ENCODE measurements at regions not wholly inside any gene's neighbourhood (a gene's known extent, or its start where the extent isn't known, plus 50 kb on each side); places are given as distances from the start of the nearest gene placed in this dataset.

DNA sequence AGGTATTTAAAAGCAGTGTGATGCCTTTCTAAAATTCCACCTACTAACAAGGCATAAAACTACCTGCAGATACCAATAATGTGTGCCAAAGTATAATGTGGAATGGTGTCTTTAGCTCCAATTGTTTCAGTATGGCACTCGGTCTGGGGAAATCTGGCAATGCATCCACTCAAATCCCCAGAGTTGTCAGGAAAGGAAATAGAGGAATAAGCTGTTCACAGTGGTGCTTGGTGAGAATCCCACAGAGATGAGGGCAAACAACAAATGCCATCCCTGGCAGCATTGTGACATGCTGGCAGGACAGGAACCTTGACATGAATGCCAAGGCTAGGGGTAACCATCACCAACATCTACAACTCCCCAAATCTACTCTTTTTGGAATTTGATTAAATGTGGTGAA is 240.7 kb downstream of the BARHL2 start:
- DNase-seq (ENCODE audit: low spot score in 2 of 2) (no peak), ATAC-seq (replicated peaks; ENCODE audit: extremely low read depth, poor library complexity, severe bottlenecking) (no peak)
- H3K36me3 Mint-ChIP-seq (ENCODE audit: insufficient read depth), result no peaks in the 10 kb centered on the region
- no peaks in the 10 kb centered on the region for H3K27me3 Mint-ChIP-seq
- no peaks in the 10 kb centered on the region for H3K4me1 Mint-ChIP-seq
- H3K9me3 Mint-ChIP-seq, result no peaks in the 10 kb centered on the region
- H3K27ac Mint-ChIP-seq (ENCODE audit: low read depth), result no peak overlapping the region
- no peak overlapping the region for H3K4me3 Mint-ChIP-seq

DNA sequence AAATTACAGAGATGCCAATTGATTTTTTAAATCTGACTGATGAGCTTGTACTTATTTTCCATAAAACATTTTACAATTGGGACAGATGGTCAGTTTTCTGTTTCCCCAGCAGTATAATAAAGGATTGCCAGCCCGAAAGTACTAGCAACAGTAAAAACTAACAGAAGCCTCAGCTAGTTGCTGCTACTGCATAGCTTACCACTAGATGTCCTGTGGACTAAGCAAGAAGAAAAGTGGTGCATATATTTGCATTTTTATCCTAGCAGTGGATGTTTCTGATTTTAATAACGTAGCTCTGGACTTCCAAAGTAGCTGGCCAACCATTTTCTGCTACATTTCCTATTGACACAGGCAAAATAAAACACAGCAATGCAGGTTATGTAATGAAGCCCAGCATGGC is 241.5 kb downstream of the BARHL2 start:
- no peaks in the 10 kb centered on the region for H3K4me1 Mint-ChIP-seq
- no peaks in the 10 kb centered on the region for H3K9me3 Mint-ChIP-seq
- no peak overlapping the region for H3K4me3 Mint-ChIP-seq
- no peaks in the 10 kb centered on the region for H3K27me3 Mint-ChIP-seq
- DNase-seq (ENCODE audit: low spot score in 2 of 2), result no peak
- H3K27ac Mint-ChIP-seq (ENCODE audit: low read depth), result no peak overlapping the region
- no peaks in the 10 kb centered on the region for H3K36me3 Mint-ChIP-seq (ENCODE audit: insufficient read depth)
- ATAC-seq (replicated peaks; ENCODE audit: extremely low read depth, poor library complexity, severe bottlenecking), result no peak

DNA sequence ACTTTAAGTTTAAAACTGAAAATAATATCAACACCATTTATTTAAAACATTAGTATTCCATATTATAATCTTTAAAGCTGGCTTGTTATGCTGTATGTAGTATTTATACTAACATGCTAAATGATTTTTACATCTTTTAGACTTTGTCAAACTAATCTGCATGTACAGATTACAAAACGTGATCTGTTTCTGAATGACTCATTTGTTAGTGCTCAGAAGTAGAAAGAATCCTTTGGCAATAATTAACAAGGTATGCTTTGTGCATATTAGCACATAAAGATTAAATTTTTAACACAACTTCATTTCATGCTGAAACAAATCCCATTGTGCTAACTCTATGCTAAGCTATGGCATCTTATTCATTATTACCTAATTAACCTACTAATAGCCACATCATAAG is 242.4 kb downstream of the BARHL2 start:
- no peaks in the 10 kb centered on the region for H3K4me1 Mint-ChIP-seq
- ATAC-seq (replicated peaks; ENCODE audit: extremely low read depth, poor library complexity, severe bottlenecking), result no peak
- H3K36me3 Mint-ChIP-seq (ENCODE audit: insufficient read depth), result no peaks in the 10 kb centered on the region
- H3K27me3 Mint-ChIP-seq, result no peaks in the 10 kb centered on the region
- no peak for DNase-seq (ENCODE audit: low spot score in 2 of 2)
- no peak overlapping the region for H3K27ac Mint-ChIP-seq (ENCODE audit: low read depth)
- no peaks in the 10 kb centered on the region for H3K9me3 Mint-ChIP-seq
- H3K4me3 Mint-ChIP-seq, result no peak overlapping the region

- H3K27me3 Mint-ChIP-seq, result no peaks in the 10 kb centered on the region
- no peaks in the 10 kb centered on the region for H3K4me1 Mint-ChIP-seq
- no peak overlapping the region for H3K4me3 Mint-ChIP-seq
- ATAC-seq (replicated peaks; ENCODE audit: extremely low read depth, poor library complexity, severe bottlenecking), result no peak
- H3K27ac Mint-ChIP-seq (ENCODE audit: low read depth), result no peak overlapping the region
- DNase-seq (ENCODE audit: low spot score in 2 of 2), result no peak
- no peaks in the 10 kb centered on the region for H3K36me3 Mint-ChIP-seq (ENCODE audit: insufficient read depth)
- no peaks in the 10 kb centered on the region for H3K9me3 Mint-ChIP-seq
These were observed 242.9 kb downstream of the BARHL2 start for GRCh38 chr1:90474158-90474557.

GRCh38 chr1:90472775-90473174 is 244.3 kb downstream of the BARHL2 start:
- ATAC-seq (replicated peaks; ENCODE audit: extremely low read depth, poor library complexity, severe bottlenecking), result no peak
- no peak for DNase-seq (ENCODE audit: low spot score in 2 of 2)
- Mint-ChIP-seq H3K9me3 (no peaks in the 10 kb centered on the region), H3K27ac (ENCODE audit: low read depth) (no peak overlapping the region), H3K4me1 (no peaks in the 10 kb centered on the region), H3K36me3 (ENCODE audit: insufficient read depth) (no peaks in the 10 kb centered on the region), H3K4me3 (no peak overlapping the region), H3K27me3 (no peaks in the 10 kb centered on the region)

DNA sequence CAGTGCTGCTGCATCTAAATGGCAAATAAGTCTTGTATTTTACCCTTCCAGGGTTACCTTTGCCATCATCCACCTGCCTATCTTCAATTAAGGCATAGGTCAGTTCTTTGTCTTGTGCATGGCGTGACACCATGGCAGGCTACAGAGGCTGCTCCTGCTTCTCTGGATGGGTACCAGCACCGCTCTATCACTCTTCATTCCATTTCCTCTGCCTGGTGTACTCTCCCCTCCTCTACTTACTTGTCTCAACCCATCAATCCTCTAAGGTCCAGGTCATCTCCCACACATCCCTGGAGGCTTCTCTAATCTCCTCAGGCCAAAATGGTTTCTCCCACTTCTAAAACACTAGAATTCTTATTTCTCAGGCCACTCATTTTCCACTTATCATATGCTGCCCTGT is 257.5 kb downstream of the BARHL2 start:
- DNase-seq (ENCODE audit: low spot score in 2 of 2), result no peak
- no peak overlapping the region for H3K27ac Mint-ChIP-seq (ENCODE audit: low read depth)
- no peaks in the 10 kb centered on the region for H3K9me3 Mint-ChIP-seq
- no peaks in the 10 kb centered on the region for H3K27me3 Mint-ChIP-seq
- no peaks in the 10 kb centered on the region for H3K36me3 Mint-ChIP-seq (ENCODE audit: insufficient read depth)
- no peak overlapping the region for H3K4me3 Mint-ChIP-seq
- no peaks in the 10 kb centered on the region for H3K4me1 Mint-ChIP-seq
- no peak for ATAC-seq (replicated peaks; ENCODE audit: extremely low read depth, poor library complexity, severe bottlenecking)

DNA sequence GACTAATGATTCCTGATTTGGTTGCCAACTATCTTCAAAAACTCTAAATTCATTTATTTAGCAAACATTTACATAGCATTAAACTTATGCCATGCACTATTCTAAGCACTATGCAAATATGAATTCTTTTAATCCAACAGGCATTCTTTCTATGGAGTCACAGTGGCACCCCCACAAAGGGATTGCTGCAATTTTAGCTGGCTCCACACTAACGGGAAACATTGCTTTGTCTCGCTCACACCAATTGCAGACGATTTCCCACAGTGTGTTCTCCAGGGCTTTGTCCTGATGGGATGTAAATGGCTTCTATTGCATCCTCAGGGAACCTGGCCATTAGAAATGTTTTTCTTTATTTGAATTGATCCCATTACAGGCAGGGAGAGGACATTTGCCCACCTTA is 259.1 kb downstream of the BARHL2 start:
- Mint-ChIP-seq H3K4me3 (no peak overlapping the region), H3K4me1 (no peaks in the 10 kb centered on the region), H3K27ac (ENCODE audit: low read depth) (no peak overlapping the region), H3K27me3 (no peaks in the 10 kb centered on the region), H3K9me3 (no peaks in the 10 kb centered on the region), H3K36me3 (ENCODE audit: insufficient read depth) (no peaks in the 10 kb centered on the region)
- ATAC-seq (replicated peaks; ENCODE audit: extremely low read depth, poor library complexity, severe bottlenecking) (no peak), DNase-seq (ENCODE audit: low spot score in 2 of 2) (no peak)

- H3K4me1 Mint-ChIP-seq, result no peaks in the 10 kb centered on the region
- no peak overlapping the region for H3K4me3 Mint-ChIP-seq
- no peaks in the 10 kb centered on the region for H3K36me3 Mint-ChIP-seq (ENCODE audit: insufficient read depth)
- no peaks in the 10 kb centered on the region for H3K27me3 Mint-ChIP-seq
- H3K27ac Mint-ChIP-seq (ENCODE audit: low read depth), result no peak overlapping the region
- no peaks in the 10 kb centered on the region for H3K9me3 Mint-ChIP-seq
- DNase-seq (ENCODE audit: low spot score in 2 of 2), result no peak
- no peak for ATAC-seq (replicated peaks; ENCODE audit: extremely low read depth, poor library complexity, severe bottlenecking)
These were observed 264.6 kb downstream of the BARHL2 start for GRCh38 chr1:90452491-90452890.

DNA sequence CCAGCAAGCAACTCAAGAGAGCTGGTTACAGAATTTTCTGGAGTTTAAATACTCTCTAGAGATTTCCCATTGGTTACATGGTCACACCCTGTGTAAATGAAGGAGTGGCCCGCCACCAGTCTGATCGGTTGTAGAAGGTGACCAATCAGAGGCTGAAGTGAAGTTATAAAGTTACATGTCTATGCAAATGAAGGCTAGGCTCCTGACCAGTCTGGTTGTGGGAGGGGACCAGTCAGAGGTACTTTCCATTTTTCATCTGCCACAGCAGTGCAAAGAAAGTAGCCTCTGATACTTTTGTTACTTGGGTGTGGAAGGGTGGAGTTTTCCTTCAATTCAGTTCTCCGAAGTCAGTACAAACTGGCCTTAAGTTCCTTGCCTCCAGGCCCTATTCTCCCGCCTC is 273.7 kb downstream of the BARHL2 start:
- no peaks in the 10 kb centered on the region for H3K36me3 Mint-ChIP-seq (ENCODE audit: insufficient read depth)
- no peak overlapping the region for H3K27ac Mint-ChIP-seq (ENCODE audit: low read depth)
- H3K9me3 Mint-ChIP-seq, result no peaks in the 10 kb centered on the region
- H3K4me3 Mint-ChIP-seq, result no peak overlapping the region
- no peaks in the 10 kb centered on the region for H3K4me1 Mint-ChIP-seq
- ATAC-seq (replicated peaks; ENCODE audit: extremely low read depth, poor library complexity, severe bottlenecking) (no peak), DNase-seq (ENCODE audit: low spot score in 2 of 2) (no peak)
- H3K27me3 Mint-ChIP-seq, result no peaks in the 10 kb centered on the region

DNA sequence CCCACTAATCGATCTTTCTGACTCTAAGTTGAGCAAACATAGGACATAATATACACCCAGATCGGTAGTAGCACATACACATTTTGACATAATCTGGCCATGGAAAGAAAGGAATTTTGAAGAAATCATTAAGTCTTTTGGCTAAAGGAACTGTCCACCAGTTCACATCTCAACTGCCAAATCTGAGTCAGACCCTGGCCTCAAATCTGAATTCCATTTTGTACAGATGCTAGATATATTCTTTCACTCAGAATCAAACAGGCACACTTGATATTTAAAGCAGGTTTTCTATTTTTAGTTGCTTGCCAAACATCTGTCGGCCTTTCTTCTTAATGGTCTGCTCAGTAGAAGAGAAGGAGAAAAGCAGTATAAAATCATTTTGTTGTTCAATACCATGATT is 281.8 kb downstream of the BARHL2 start:
- ATAC-seq (replicated peaks; ENCODE audit: extremely low read depth, poor library complexity, severe bottlenecking) (no peak), DNase-seq (ENCODE audit: low spot score in 2 of 2) (no peak)
- Mint-ChIP-seq H3K36me3 (ENCODE audit: insufficient read depth) (peaks cover 2% of the 10 kb centered on the region), H3K9me3 (peaks cover 6% of the 10 kb centered on the region), H3K27ac (ENCODE audit: low read depth) (no peak overlapping the region), H3K4me3 (no peak overlapping the region), H3K4me1 (no peaks in the 10 kb centered on the region), H3K27me3 (peaks cover 18% of the 10 kb centered on the region)

- H3K36me3 Mint-ChIP-seq (ENCODE audit: insufficient read depth), result peaks cover 2% of the 10 kb centered on the region
- H3K27ac Mint-ChIP-seq (ENCODE audit: low read depth), result no peak overlapping the region
- DNase-seq (ENCODE audit: low spot score in 2 of 2) (no peak), ATAC-seq (replicated peaks; ENCODE audit: extremely low read depth, poor library complexity, severe bottlenecking) (no peak)
- no peaks in the 10 kb centered on the region for H3K4me1 Mint-ChIP-seq
- H3K27me3 Mint-ChIP-seq, result peaks cover 18% of the 10 kb centered on the region
- peaks cover 6% of the 10 kb centered on the region for H3K9me3 Mint-ChIP-seq
- no peak overlapping the region for H3K4me3 Mint-ChIP-seq
These were observed 282.6 kb downstream of the BARHL2 start for GRCh38 chr1:90434460-90434859.

DNA sequence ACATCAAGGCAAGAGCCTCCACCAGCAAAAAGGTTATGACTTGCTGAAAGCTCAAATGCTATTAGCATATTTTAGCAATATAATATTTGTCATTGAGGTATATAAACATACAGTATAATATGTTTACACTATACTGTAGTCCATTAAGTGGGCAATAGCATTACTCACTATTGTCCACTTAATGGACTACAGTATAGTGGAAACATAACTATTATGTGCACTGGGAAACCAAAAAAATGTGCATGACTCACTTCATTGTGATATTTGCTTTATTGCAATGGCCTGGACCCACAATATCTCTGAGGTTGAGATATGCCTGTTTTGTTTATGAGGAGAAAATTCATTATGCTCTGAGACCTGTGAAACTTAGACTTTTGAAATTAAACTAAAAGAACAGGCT is 300.0 kb downstream of the BARHL2 start:
- Mint-ChIP-seq H3K4me1 (no peaks in the 10 kb centered on the region), H3K36me3 (ENCODE audit: insufficient read depth) (no peaks in the 10 kb centered on the region), H3K9me3 (peaks cover 16% of the 10 kb centered on the region), H3K4me3 (no peak overlapping the region), H3K27ac (ENCODE audit: low read depth) (no peak overlapping the region), H3K27me3 (peaks cover 23% of the 10 kb centered on the region)
- no peak for DNase-seq (ENCODE audit: low spot score in 2 of 2)
- no peak for ATAC-seq (replicated peaks; ENCODE audit: extremely low read depth, poor library complexity, severe bottlenecking)

GRCh38 chr1:90414201-90414600 is 302.9 kb downstream of the BARHL2 start:
- ATAC-seq (replicated peaks; ENCODE audit: extremely low read depth, poor library complexity, severe bottlenecking) (no peak), DNase-seq (ENCODE audit: low spot score in 2 of 2) (no peak)
- no peaks in the 10 kb centered on the region for H3K36me3 Mint-ChIP-seq (ENCODE audit: insufficient read depth)
- H3K4me3 Mint-ChIP-seq, result no peak overlapping the region
- peaks cover 14% of the 10 kb centered on the region for H3K27me3 Mint-ChIP-seq
- H3K9me3 Mint-ChIP-seq, result peaks cover 8% of the 10 kb centered on the region
- H3K4me1 Mint-ChIP-seq, result no peaks in the 10 kb centered on the region
- H3K27ac Mint-ChIP-seq (ENCODE audit: low read depth), result no peak overlapping the region

- Mint-ChIP-seq H3K4me3 (no peak overlapping the region), H3K36me3 (ENCODE audit: insufficient read depth) (no peaks in the 10 kb centered on the region), H3K27me3 (peaks cover 10% of the 10 kb centered on the region), H3K27ac (ENCODE audit: low read depth) (no peak overlapping the region), H3K9me3 (peaks cover 6% of the 10 kb centered on the region), H3K4me1 (no peaks in the 10 kb centered on the region)
- no peak for DNase-seq (ENCODE audit: low spot score in 2 of 2)
- ATAC-seq (replicated peaks; ENCODE audit: extremely low read depth, poor library complexity, severe bottlenecking), result no peak
These were observed 303.6 kb downstream of the BARHL2 start for GRCh38 chr1:90413519-90413918.

Data from central memory CD8-positive, alpha-beta T cell (primary cell).